Hepatocyte (in vitro differentiated cells): ENCODE measurements at regions not wholly inside any gene's neighbourhood (a gene's known extent, or its start where the extent isn't known, plus 50 kb on each side); places are given as distances from the start of the nearest gene placed in this dataset.

Experiments
- CTCF ChIP-seq: fragments of 200-600 bp; sonication (generic); IDR thresholded peaks from 2 replicates; pipeline ENCODE4 v1.5.1; 2016; ENCODE audit warnings: antibody characterized with exemption, mild to moderate bottlenecking; ENCODE audit not compliant: poor library complexity
- EZH2 ChIP-seq: fragments of 200-600 bp; sonication (generic); IDR thresholded peaks from 2 replicates; pipeline ENCODE4 v1.6.1; 2016; ENCODE audit warnings: antibody characterized with exemption, mild to moderate bottlenecking, borderline replicate concordance

GRCh38 chr4:20386001-20386740 lies 134.5 kb downstream of the SLIT2 start:
- TF ChIP-seq CTCF (no peak), EZH2 (no peak)
